A549 (cell line): ENCODE measurements at regions not wholly inside any gene's neighbourhood (a gene's known extent, or its start where the extent isn't known, plus 50 kb on each side); places are given as distances from the start of the nearest gene placed in this dataset.
A peak's percentile ranks its signal among the peaks of the same experiment; 100 is the strongest.

Source experiments
- ATAC-seq, 2 experiments: fragments of 200-7000 bp in 1 of 2; fragments of >200 bp in 1 of 2; cut with Nextera tagmentation in 1 of 2; cut with Tn5 transposase in 1 of 2; 3 replicates each; pipeline versions ENCODE4 v1.8.0 to v1.9.1; 2018 to 2020; ENCODE audit warnings: mild to moderate bottlenecking in 1 of 2, moderate library complexity in 1 of 2
- CTCF ChIA-PET: fragments of 300-600 bp; sonication (Branson Sonifier 250); formaldehyde crosslinking; extraction: SDS; loops from one replicate; lab custom pipeline; 2021; ENCODE audit warnings: antibody characterized with exemption, inconsistent platforms; lab: Yijun Ruan, JAX
- POLR2A ChIA-PET: fragments of 350-600 bp; formaldehyde crosslinking; extraction: SDS; loops from one replicate; lab custom pipeline; 2021; ENCODE audit warnings: antibody characterized with exemption, inconsistent platforms; lab: Yijun Ruan, JAX
- DNase-seq, 2 experiments: peaks; one replicate each; pipeline versions ENCODE4 v3.0.0 to v3.0.0-alpha.2; 2011 to 2016; ENCODE audit warnings: low read depth in 1 of 2, low spot score in 1 of 2
- FAIRE-seq: peaks from 2 replicates; lab custom pipeline; 2011; peaks lifted over from hg19 to GRCh38; lab: Jason Lieb, UNC
- H3K27ac ChIP-seq, 2 experiments: fragments of >200 bp; sonication (Bioruptor Twin); formaldehyde crosslinking; 3 replicates each; pipeline ENCODE4 v1.5.1; 2016 to 2017
- H3K4me1 ChIP-seq: fragments of >200 bp; sonication (Bioruptor Twin); formaldehyde crosslinking; 3 replicates; pipeline ENCODE4 v1.6.1; 2016
- H3K4me2 ChIP-seq: fragments of >200 bp; sonication (Bioruptor Twin); formaldehyde crosslinking; 3 replicates; pipeline ENCODE4 v1.6.1; 2016
- H3K4me3 ChIP-seq: fragments of >200 bp; sonication (Bioruptor Twin); formaldehyde crosslinking; 3 replicates; pipeline ENCODE4 v1.5.1; 2016
- H3K9me3 ChIP-seq: fragments of >200 bp; sonication (Bioruptor Twin); formaldehyde crosslinking; 3 replicates; pipeline ENCODE4 v1.6.1; 2016
- CBX8 ChIP-seq: fragments of 200-600 bp; sonication (generic); IDR thresholded peaks from 2 replicates; pipeline ENCODE4 v1.6.1; 2016
- EHF ChIP-seq: fragments of 250-450 bp; sonication (Bioruptor Pico); IDR thresholded peaks from 2 replicates; pipeline ENCODE4 v1.5.0; 2020; ENCODE audit warnings: mild to moderate bottlenecking
- EHMT2 ChIP-seq: fragments of 200-600 bp; sonication (generic); IDR thresholded peaks from 2 replicates; pipeline ENCODE4 v1.6.1; 2016; ENCODE audit warnings: antibody characterized with exemption, low read depth, mild to moderate bottlenecking, moderate library complexity
- GATA3 ChIP-seq: IDR thresholded peaks from 2 replicates; pipeline ENCODE4 v1.6.1; 2012; ENCODE audit warnings: borderline replicate concordance
- HDAC2 ChIP-seq: fragments of 200-600 bp; sonication (generic); IDR thresholded peaks from 2 replicates; pipeline ENCODE4 v1.6.1; 2016
- HOXB5 ChIP-seq: fragments of 250-450 bp; sonication (Bioruptor Pico); IDR thresholded peaks from 2 replicates; pipeline ENCODE4 v1.5.0; 2020; ENCODE audit warnings: mild to moderate bottlenecking, moderate library complexity
- JUN ChIP-seq, 2 experiments: fragments of >200 bp; sonication (Bioruptor Twin); formaldehyde crosslinking; IDR thresholded peaks; 2 replicates in 1 of 2; 3 replicates in 1 of 2; pipeline ENCODE4 v1.6.1; 2016 to 2017
- MAFK ChIP-seq: fragments of 450-650 bp; IDR thresholded peaks from 2 replicates; pipeline ENCODE4 v1.6.1; 2014; ENCODE audit not compliant: partially characterized antibody
- MAZ ChIP-seq: fragments of 150-350 bp; IDR thresholded peaks from 2 replicates; pipeline ENCODE4 v1.6.1; 2014; ENCODE audit warnings: antibody characterized with exemption, low read depth, low read length, borderline replicate concordance
- NFE2L2 ChIP-seq: fragments of 150-350 bp; conservative IDR thresholded peaks from 2 replicates; pipeline ENCODE4 v1.6.1; 2014; ENCODE audit warnings: low read length
- NR3C1 ChIP-seq: fragments of >200 bp; sonication (Bioruptor Twin); formaldehyde crosslinking; IDR thresholded peaks from 3 replicates; pipeline ENCODE4 v1.6.1; 2017
- POLR2A ChIP-seq: IDR thresholded peaks from 2 replicates; pipeline ENCODE4 v1.6.1; 2012; ENCODE audit warnings: mild to moderate bottlenecking, low read length
- RAD21 ChIP-seq, 2 experiments: fragments of >200 bp in 1 of 2; sonication (Bioruptor Twin) in 1 of 2; formaldehyde crosslinking in 1 of 2; IDR thresholded peaks in 1 of 2; conservative IDR thresholded peaks in 1 of 2; 2 replicates in 1 of 2; 3 replicates in 1 of 2; pipeline ENCODE4 v1.6.1; 2012 to 2018; ENCODE audit warnings: inconsistent platforms in 1 of 2
- RNF2 ChIP-seq: fragments of 200-600 bp; sonication (generic); IDR thresholded peaks from 2 replicates; pipeline ENCODE4 v1.6.1; 2016; ENCODE audit warnings: low read depth, mild to moderate bottlenecking, antibody characterized with exemption, moderate library complexity, borderline replicate concordance
- SMC3 ChIP-seq: fragments of >200 bp; sonication (Bioruptor Twin); formaldehyde crosslinking; IDR thresholded peaks from 3 replicates; pipeline ENCODE4 v1.6.1; 2018; ENCODE audit warnings: inconsistent platforms
- SREBF2 ChIP-seq: fragments of 450-650 bp; IDR thresholded peaks from 2 replicates; pipeline ENCODE4 v1.6.1; 2014; ENCODE audit warnings: mild to moderate bottlenecking, moderate library complexity
- TFCP2L1 ChIP-seq: fragments of 250-450 bp; sonication (Bioruptor Pico); IDR thresholded peaks from 2 replicates; pipeline ENCODE4 v1.5.0; 2021; ENCODE audit warnings: mild to moderate bottlenecking
- ZNF302 ChIP-seq: fragments of 250-450 bp; sonication (Bioruptor Pico); IDR thresholded peaks from 2 replicates; pipeline ENCODE4 v1.9.0; 2021; ENCODE audit warnings: inconsistent platforms, mild to moderate bottlenecking, moderate library complexity
- WGBS: methylation state at CpG from one replicate; pipeline ENCODE4 v1.1.6; 2017; ENCODE audit errors: missing lambda C conversion rate; 5-methylcytosine and 5-hydroxymethylcytosine counted together
- TF ChIP-seq, protein P1 (sequence below): IDR thresholded peaks from 2 replicates; pipeline ENCODE4 v1.6.1; 2012; ENCODE audit warnings: low read depth, borderline replicate concordance
- TF ChIP-seq, protein P2 (sequence below): IDR thresholded peaks from 2 replicates; pipeline ENCODE4 v1.6.1; 2012
- TF ChIP-seq, protein P3 (sequence below): fragments of >200 bp; sonication (Bioruptor Twin); formaldehyde crosslinking; IDR thresholded peaks from 3 replicates; pipeline ENCODE4 v1.6.1; 2016
- TF ChIP-seq, protein P4 (sequence below): fragments of 250-450 bp; sonication (Bioruptor Pico); IDR thresholded peaks from 2 replicates; pipeline ENCODE4 v1.5.0; 2021; ENCODE audit warnings: mild to moderate bottlenecking, moderate library complexity, borderline replicate concordance
- TF ChIP-seq, protein P5 (sequence below): fragments of 250-450 bp; sonication (Bioruptor Pico); IDR thresholded peaks from 2 replicates; pipeline ENCODE4 v1.5.0; 2020; ENCODE audit warnings: low read depth, mild to moderate bottlenecking, moderate library complexity
- TF ChIP-seq, protein P6 (sequence below): fragments of >200 bp; sonication (Bioruptor Twin); formaldehyde crosslinking; IDR thresholded peaks from 2 replicates; pipeline ENCODE4 v1.6.1; 2016

DNA sequence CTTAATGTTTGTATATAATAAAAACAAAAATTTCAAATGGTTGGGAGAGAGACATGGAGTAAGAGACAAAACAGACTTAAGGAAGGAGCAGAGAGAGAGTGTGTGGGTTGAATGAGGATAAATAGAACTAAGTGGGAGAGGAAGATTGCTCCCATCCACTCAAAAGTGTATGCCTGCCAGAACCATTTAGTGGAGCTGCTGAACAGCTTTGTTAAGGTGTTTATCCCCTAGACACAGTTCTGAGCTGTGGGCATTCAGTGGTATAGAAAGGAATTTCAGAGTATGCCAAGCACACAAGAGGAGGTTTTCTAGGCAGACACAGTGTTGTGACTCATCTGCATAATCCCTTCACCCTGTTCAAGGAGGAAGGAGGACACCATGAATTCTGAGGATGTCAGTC lies 508.6 kb upstream of the EPHA5 start:
- H3K9me3 ChIP-seq, result peaks cover 5% of the 10 kb centered on the region; the same call in 1 of the 3 replicates
- DNase-seq (peak in 1 of 2 experiments; percentile 25), FAIRE-seq (no peak), ATAC-seq (peak; percentile 56 to 76; a peak in 5 of 6 replicates)
- ChIA-PET CTCF (no interaction called here), POLR2A (no interaction called here)
- 0 out of 3 replicates have a peak overlapping the region, but pooled peaks have one; percentile 9 for H3K4me2 ChIP-seq
- TF ChIP-seq, protein P1, sequence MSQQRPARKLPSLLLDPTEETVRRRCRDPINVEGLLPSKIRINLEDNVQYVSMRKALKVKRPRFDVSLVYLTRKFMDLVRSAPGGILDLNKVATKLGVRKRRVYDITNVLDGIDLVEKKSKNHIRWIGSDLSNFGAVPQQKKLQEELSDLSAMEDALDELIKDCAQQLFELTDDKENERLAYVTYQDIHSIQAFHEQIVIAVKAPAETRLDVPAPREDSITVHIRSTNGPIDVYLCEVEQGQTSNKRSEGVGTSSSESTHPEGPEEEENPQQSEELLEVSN, result no peak
- TF ChIP-seq, protein P2, sequence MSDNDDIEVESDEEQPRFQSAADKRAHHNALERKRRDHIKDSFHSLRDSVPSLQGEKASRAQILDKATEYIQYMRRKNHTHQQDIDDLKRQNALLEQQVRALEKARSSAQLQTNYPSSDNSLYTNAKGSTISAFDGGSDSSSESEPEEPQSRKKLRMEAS, result no peak
- TF ChIP-seq SREBF2 (no peak), RAD21 (conservative IDR thresholded peaks at IDR 0.05 in 1 of 2, IDR thresholded peaks at IDR 0.05 in 1 of 2) (no peak), ZNF302 (CRISPR knock-in tag) (no peak), HDAC2 (no peak), MAFK (no peak), CBX8 (no peak), EHMT2 (no peak), POLR2A (no peak), EHF (CRISPR knock-in tag) (no peak), GATA3 (no peak), RNF2 (no peak), SMC3 (no peak), NR3C1 (no peak)
- TF ChIP-seq, protein P3, sequence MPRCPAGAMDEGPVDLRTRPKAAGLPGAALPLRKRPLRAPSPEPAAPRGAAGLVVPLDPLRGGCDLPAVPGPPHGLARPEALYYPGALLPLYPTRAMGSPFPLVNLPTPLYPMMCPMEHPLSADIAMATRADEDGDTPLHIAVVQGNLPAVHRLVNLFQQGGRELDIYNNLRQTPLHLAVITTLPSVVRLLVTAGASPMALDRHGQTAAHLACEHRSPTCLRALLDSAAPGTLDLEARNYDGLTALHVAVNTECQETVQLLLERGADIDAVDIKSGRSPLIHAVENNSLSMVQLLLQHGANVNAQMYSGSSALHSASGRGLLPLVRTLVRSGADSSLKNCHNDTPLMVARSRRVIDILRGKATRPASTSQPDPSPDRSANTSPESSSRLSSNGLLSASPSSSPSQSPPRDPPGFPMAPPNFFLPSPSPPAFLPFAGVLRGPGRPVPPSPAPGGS, result no peak
- TF ChIP-seq, protein P4, sequence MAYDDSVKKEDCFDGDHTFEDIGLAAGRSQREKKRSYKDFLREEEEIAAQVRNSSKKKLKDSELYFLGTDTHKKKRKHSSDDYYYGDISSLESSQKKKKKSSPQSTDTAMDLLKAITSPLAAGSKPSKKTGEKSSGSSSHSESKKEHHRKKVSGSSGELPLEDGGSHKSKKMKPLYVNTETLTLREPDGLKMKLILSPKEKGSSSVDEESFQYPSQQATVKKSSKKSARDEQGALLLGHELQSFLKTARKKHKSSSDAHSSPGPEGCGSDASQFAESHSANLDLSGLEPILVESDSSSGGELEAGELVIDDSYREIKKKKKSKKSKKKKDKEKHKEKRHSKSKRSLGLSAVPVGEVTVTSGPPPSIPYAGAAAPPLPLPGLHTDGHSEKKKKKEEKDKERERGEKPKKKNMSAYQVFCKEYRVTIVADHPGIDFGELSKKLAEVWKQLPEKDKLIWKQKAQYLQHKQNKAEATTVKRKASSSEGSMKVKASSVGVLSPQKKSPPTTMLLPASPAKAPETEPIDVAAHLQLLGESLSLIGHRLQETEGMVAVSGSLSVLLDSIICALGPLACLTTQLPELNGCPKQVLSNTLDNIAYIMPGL, result no peak
- TF ChIP-seq, protein P5, sequence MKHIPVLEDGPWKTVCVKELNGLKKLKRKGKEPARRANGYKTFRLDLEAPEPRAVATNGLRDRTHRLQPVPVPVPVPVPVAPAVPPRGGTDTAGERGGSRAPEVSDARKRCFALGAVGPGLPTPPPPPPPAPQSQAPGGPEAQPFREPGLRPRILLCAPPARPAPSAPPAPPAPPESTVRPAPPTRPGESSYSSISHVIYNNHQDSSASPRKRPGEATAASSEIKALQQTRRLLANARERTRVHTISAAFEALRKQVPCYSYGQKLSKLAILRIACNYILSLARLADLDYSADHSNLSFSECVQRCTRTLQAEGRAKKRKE (CRISPR knock-in tag), result no peak
- no peak overlapping the region for H3K27ac ChIP-seq
- no peak overlapping the region for H3K4me3 ChIP-seq
- no peaks in the 10 kb centered on the region for H3K4me1 ChIP-seq

DNA sequence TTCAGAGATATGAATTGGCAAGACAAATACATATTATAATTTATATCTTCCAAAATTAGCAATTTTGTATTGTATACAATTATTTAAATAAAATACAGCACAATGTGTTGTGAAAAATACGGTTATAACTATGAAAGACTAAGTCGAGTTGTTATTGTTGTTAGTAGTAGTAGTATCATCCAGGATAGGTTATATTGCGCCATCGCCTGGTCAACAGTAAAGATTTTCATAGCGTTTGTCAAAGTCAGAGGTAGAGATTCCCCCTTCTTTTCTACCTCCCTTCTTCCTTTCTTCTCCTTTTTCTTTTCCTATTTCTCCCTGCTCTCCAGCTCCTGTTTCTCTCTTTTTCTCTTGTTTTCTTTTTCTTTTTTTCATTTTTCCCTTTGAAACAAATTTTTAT lies 499.1 kb upstream of the EPHA5 start:
- H3K4me3 ChIP-seq, result no peak overlapping the region
- peak in 1 of 2 experiments; percentile 4 for DNase-seq
- TF ChIP-seq, protein P5 (CRISPR knock-in tag), result no peak
- TF ChIP-seq HDAC2 (no peak), HOXB5 (CRISPR knock-in tag) (no peak), NFE2L2 (no peak), TFCP2L1 (CRISPR knock-in tag) (no peak), EHF (CRISPR knock-in tag) (no peak), MAZ (no peak), JUN (IDR thresholded peaks at IDR 0.05) (no peak), POLR2A (no peak), MAFK (no peak)
- TF ChIP-seq, protein P6, sequence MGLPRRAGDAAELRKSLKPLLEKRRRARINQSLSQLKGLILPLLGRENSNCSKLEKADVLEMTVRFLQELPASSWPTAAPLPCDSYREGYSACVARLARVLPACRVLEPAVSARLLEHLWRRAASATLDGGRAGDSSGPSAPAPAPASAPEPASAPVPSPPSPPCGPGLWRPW, result no peak
- TF ChIP-seq, all 56 proteins: peak for 0
- WGBS, result 62% methylated on average over 5 of the region's 5 CpGs
- Histone ChIP-seq H3K4me2 (no peak overlapping the region), H3K9me3 (peaks cover 8% of the 10 kb centered on the region; the same call in 2 of the 3 replicates), H3K27ac (no peak overlapping the region), H3K4me1 (no peaks in the 10 kb centered on the region)
- FAIRE-seq (no peak), ATAC-seq (no peak)
- ChIA-PET POLR2A (no interaction called here), CTCF (no interaction called here)
